Mesothelial cell of epicardium (in vitro differentiated cells): ENCODE measurements at regions not wholly inside any gene's neighbourhood (a gene's known extent, or its start where the extent isn't known, plus 50 kb on each side); places are given as distances from the start of the nearest gene placed in this dataset.

Experiments
- DNase-seq, 2 experiments: peaks; one replicate each; pipeline ENCODE4 v3.0.0; 2021; ENCODE audit warnings: low spot score in 2 of 2; ENCODE audit not compliant: unreplicated experiment in 2 of 2
- H3K27ac Mint-ChIP-seq: 2 replicates; pipeline ENCODE4 v1.8.0; 2021; ENCODE audit warnings: mixed read lengths
- H3K27me3 Mint-ChIP-seq: 2 replicates; pipeline ENCODE4 v1.8.0; 2021; ENCODE audit warnings: low read depth, mixed read lengths
- H3K36me3 Mint-ChIP-seq: 2 replicates; pipeline ENCODE4 v1.8.0; 2021; ENCODE audit warnings: mixed read lengths
- H3K4me1 Mint-ChIP-seq: 2 replicates; pipeline ENCODE4 v1.8.0; 2021; ENCODE audit warnings: mixed read lengths
- H3K4me3 Mint-ChIP-seq: 2 replicates; pipeline ENCODE4 v1.8.0; 2021; ENCODE audit warnings: mild to moderate bottlenecking, moderate library complexity, mixed read lengths
- H3K9me3 Mint-ChIP-seq: 2 replicates; pipeline ENCODE4 v1.8.0; 2021; ENCODE audit warnings: mixed read lengths
- CTCF ChIP-seq: fragments of 200-600 bp; sonication (generic); IDR thresholded peaks from one replicate; pipeline ENCODE4 v1.5.0; 2021; ENCODE audit warnings: antibody characterized with exemption; ENCODE audit not compliant: unreplicated experiment

- no peaks in the 10 kb centered on the region for H3K36me3 Mint-ChIP-seq
- no peaks in the 10 kb centered on the region for H3K27me3 Mint-ChIP-seq
- H3K4me3 Mint-ChIP-seq: no peak overlapping the region
- peaks cover 19% of the 10 kb centered on the region for H3K4me1 Mint-ChIP-seq
- H3K27ac Mint-ChIP-seq: no peak overlapping the region
- no peak for TF ChIP-seq CTCF
- DNase-seq: no peak
- H3K9me3 Mint-ChIP-seq: peaks cover 3% of the 10 kb centered on the region
Measured at GRCh38 chr2:16293871-16294270, 353.5 kb downstream of the MYCN start.

GRCh38 chr2:16293398-16293797 lies 353.0 kb downstream of the MYCN start:
- DNase-seq: no peak
- Mint-ChIP-seq H3K9me3 (peaks cover 3% of the 10 kb centered on the region), H3K27ac (no peak overlapping the region), H3K27me3 (no peaks in the 10 kb centered on the region), H3K36me3 (no peaks in the 10 kb centered on the region), H3K4me3 (no peak overlapping the region), H3K4me1 (peaks cover 19% of the 10 kb centered on the region)
- TF ChIP-seq CTCF: no peak

- no peak overlapping the region for H3K4me3 Mint-ChIP-seq
- DNase-seq: no peak
- peaks cover 3% of the 10 kb centered on the region for H3K9me3 Mint-ChIP-seq
- peaks cover 19% of the 10 kb centered on the region for H3K4me1 Mint-ChIP-seq
- no peak for TF ChIP-seq CTCF
- H3K27me3 Mint-ChIP-seq: no peaks in the 10 kb centered on the region
- H3K36me3 Mint-ChIP-seq: no peaks in the 10 kb centered on the region
- H3K27ac Mint-ChIP-seq: no peak overlapping the region
Measured at GRCh38 chr2:16291731-16292550, 351.6 kb downstream of the MYCN start.

GRCh38 chr2:16291226-16291625 lies 350.9 kb downstream of the MYCN start:
- peaks cover 14% of the 10 kb centered on the region for H3K4me1 Mint-ChIP-seq
- H3K36me3 Mint-ChIP-seq: no peaks in the 10 kb centered on the region
- no peaks in the 10 kb centered on the region for H3K9me3 Mint-ChIP-seq
- no peak for TF ChIP-seq CTCF
- DNase-seq: no peak
- H3K4me3 Mint-ChIP-seq: no peak overlapping the region
- no peak overlapping the region for H3K27ac Mint-ChIP-seq
- no peaks in the 10 kb centered on the region for H3K27me3 Mint-ChIP-seq

GRCh38 chr2:16290311-16291020 lies 350.1 kb downstream of the MYCN start:
- no peak overlapping the region for H3K4me3 Mint-ChIP-seq
- TF ChIP-seq CTCF: no peak
- no peaks in the 10 kb centered on the region for H3K36me3 Mint-ChIP-seq
- DNase-seq: no peak
- peaks cover 10% of the 10 kb centered on the region for H3K4me1 Mint-ChIP-seq
- no peaks in the 10 kb centered on the region for H3K27me3 Mint-ChIP-seq
- H3K9me3 Mint-ChIP-seq: no peaks in the 10 kb centered on the region
- H3K27ac Mint-ChIP-seq: no peak overlapping the region
